Upper lobe of right lung (tissue), 1 donor: ENCODE measurements at regions not wholly inside any gene's neighbourhood (a gene's known extent, or its start where the extent isn't known, plus 50 kb on each side); places are given as distances from the start of the nearest gene placed in this dataset.

Source experiments
- ATAC-seq: fragments of 200-7000 bp; cut with Tn5 transposase; one replicate; pipeline ENCODE4 v1.9.1; 2020; ENCODE audit warnings: mild to moderate bottlenecking, moderate library complexity
- DNase-seq: peaks from one replicate; pipeline ENCODE4 v3.0.0-alpha.2; 2020
- H3K27ac ChIP-seq: fragments of 200-600 bp; one replicate; pipeline ENCODE4 v1.8.0; 2022
- H3K27me3 ChIP-seq: fragments of 200-600 bp; one replicate; pipeline ENCODE4 v1.8.0; 2022; ENCODE audit warnings: mild to moderate bottlenecking
- H3K36me3 ChIP-seq: fragments of 200-600 bp; one replicate; pipeline ENCODE4 v1.8.0; 2022
- H3K4me1 ChIP-seq: fragments of 200-600 bp; one replicate; pipeline ENCODE4 v1.8.0; 2022
- H3K4me3 ChIP-seq: fragments of 200-600 bp; one replicate; pipeline ENCODE4 v1.8.0; 2022; ENCODE audit warnings: mild to moderate bottlenecking
- H3K9me3 ChIP-seq: fragments of 200-600 bp; one replicate; pipeline ENCODE4 v1.8.0; 2022
- CTCF ChIP-seq: fragments of 200-600 bp; IDR thresholded peaks from one replicate; pipeline ENCODE4 v1.8.0; 2022; ENCODE audit warnings: antibody characterized with exemption
- intact Hi-C: fragments of 100-400 bp; cut with DNase I; formaldehyde crosslinking; loops from one replicate; pipeline ENCODE4 v1.11.0; 2022
- donor health status: DM: no; HTN: yes; CAD: no; lungs with severe emphysema.

DNA sequence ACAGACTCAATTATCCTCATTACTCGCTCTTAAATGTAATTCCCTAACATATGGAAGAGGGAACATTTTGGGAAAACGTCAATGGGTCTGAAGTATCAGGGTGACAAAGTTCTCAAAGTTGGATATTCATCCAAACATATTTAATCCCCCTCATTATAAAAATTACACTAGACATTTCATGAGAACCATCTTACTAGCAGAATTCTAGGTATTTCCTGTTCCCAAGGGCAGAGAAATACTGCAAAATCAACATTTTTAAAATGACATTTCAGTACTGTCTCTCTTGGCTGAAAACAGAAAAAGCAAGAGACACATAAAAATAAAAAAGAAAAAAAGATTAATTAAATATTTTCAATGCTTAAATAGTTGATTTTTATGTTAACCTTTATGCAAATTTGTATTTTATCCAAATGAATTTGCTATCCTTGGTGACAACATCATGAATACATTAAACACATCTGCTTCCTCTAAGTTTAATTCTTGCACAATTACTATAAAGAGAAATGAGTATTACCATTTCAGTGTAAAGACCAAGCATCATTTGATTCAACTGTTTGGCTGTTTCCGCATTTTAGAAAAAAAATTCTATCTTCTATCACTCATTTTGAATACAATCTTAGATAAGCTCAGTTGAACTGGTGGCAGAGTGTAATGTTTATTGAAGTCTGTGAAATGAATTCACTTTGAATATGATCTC is 114.8 kb upstream of the COL8A1 start:
- intact Hi-C loops, result no loop called here
- Histone ChIP-seq H3K4me3 (no peak overlapping the region), H3K27me3 (no peaks in the 10 kb centered on the region), H3K36me3 (no peaks in the 10 kb centered on the region), H3K27ac (no peak overlapping the region), H3K4me1 (no peaks in the 10 kb centered on the region), H3K9me3 (no peaks in the 10 kb centered on the region)
- no peak for DNase-seq
- ATAC-seq, result no peak
- no peak for TF ChIP-seq CTCF

DNA sequence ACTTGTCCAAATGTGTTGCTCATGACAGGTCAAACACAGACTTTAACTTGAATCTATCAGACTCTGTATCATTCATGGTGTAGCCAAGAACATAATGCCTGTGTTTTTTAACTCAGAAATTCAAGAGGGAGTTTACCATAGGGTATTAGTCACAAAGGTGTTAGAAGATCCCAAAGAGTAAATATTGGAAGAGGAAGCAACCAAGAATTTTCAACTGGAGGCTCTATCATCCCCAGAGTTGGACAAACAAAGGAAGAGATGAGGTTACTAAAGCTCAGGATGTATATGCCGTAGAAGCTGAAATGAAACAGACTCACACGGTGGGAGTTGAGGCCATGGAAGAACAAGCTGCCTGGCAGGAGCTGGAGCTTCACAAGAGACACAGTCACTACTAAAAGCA is 116.2 kb upstream of the COL8A1 start:
- intact Hi-C loops, result no loop called here
- H3K4me1 ChIP-seq, result no peaks in the 10 kb centered on the region
- no peak for TF ChIP-seq CTCF
- no peaks in the 10 kb centered on the region for H3K27me3 ChIP-seq
- H3K36me3 ChIP-seq, result no peaks in the 10 kb centered on the region
- no peaks in the 10 kb centered on the region for H3K9me3 ChIP-seq
- ATAC-seq, result no peak
- H3K27ac ChIP-seq, result no peak overlapping the region
- no peak for DNase-seq
- no peak overlapping the region for H3K4me3 ChIP-seq

- ATAC-seq (no peak), DNase-seq (no peak)
- TF ChIP-seq CTCF, result no peak
- Histone ChIP-seq H3K9me3 (no peaks in the 10 kb centered on the region), H3K4me3 (no peak overlapping the region), H3K27me3 (no peaks in the 10 kb centered on the region), H3K27ac (no peak overlapping the region), H3K4me1 (no peaks in the 10 kb centered on the region), H3K36me3 (no peaks in the 10 kb centered on the region)
- intact Hi-C loops, result no loop called here
These were observed 116.8 kb upstream of the COL8A1 start for GRCh38 chr3:99521551-99521950.

DNA sequence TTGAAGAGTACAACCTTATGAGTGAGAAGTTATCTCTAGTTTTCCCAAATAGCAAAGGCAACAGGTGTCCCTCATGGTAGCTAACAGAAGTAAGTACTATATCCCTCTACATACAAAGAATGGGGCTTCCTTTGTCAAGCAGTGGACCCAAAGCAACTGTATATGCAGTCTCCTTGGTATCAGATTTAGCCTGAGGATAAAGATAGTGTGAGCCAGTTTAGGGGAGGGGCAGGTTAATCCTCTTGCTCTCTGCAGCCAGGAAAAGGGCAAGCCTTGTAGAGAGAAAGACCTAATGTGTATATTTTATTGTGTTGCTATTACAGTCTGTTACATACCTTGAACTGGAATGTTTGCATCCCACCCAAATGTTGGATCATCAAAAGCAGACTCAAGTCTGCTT is 117.9 kb upstream of the COL8A1 start:
- Histone ChIP-seq H3K27ac (no peak overlapping the region), H3K9me3 (no peaks in the 10 kb centered on the region), H3K27me3 (no peaks in the 10 kb centered on the region), H3K36me3 (no peaks in the 10 kb centered on the region), H3K4me1 (no peaks in the 10 kb centered on the region), H3K4me3 (no peak overlapping the region)
- no peak for TF ChIP-seq CTCF
- intact Hi-C loops, result no loop called here
- no peak for DNase-seq
- ATAC-seq, result no peak

DNA sequence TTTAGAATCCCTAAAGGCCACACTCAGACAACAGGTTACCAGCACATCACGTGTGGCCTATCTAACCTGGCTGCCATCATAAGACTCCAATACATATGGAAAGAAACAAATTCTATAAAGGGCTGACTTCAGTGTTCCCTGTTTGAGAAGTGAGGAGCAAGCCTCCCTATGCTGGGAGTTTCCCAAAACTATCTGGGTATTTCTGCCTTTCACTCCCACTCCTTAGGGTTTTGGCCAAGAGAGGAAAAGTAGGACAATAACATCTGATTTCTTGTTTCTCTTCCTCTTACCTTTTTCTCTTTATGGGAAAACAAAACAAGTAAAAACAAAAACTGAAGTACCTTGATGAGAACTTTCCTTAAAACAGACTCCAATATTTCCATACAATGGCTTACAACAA is 121.5 kb upstream of the COL8A1 start:
- intact Hi-C loops, result no loop called here
- TF ChIP-seq CTCF, result no peak
- ATAC-seq (no peak), DNase-seq (no peak)
- Histone ChIP-seq H3K4me1 (no peaks in the 10 kb centered on the region), H3K27ac (no peak overlapping the region), H3K4me3 (no peak overlapping the region), H3K9me3 (no peaks in the 10 kb centered on the region), H3K27me3 (no peaks in the 10 kb centered on the region), H3K36me3 (no peaks in the 10 kb centered on the region)

- TF ChIP-seq CTCF, result no peak
- H3K9me3 ChIP-seq, result no peaks in the 10 kb centered on the region
- no peak overlapping the region for H3K4me3 ChIP-seq
- no peak overlapping the region for H3K27ac ChIP-seq
- no peaks in the 10 kb centered on the region for H3K36me3 ChIP-seq
- intact Hi-C loops, result no loop called here
- no peak for DNase-seq
- ATAC-seq, result no peak
- H3K4me1 ChIP-seq, result no peaks in the 10 kb centered on the region
- H3K27me3 ChIP-seq, result no peaks in the 10 kb centered on the region
These were observed 122.5 kb upstream of the COL8A1 start for GRCh38 chr3:99515891-99516290.
